Activated T-helper 2 cell treated with anti-CD3 and anti-CD28 coated beads, Interferon-gamma antibody, Interleukin-2, Interleukin-4, amounts not matched to agents 10 μg/mL and 5 μg/mL and 100 μg/mL, durations not matched to agents 14 hours and 24 hours and 36 hours (primary cell): ENCODE measurements at regions not wholly inside any gene's neighbourhood (a gene's known extent, or its start where the extent isn't known, plus 50 kb on each side); places are given as distances from the start of the nearest gene placed in this dataset.

Experiments used
- DNase-seq: peaks from one replicate; pipeline ENCODE4 v3.0.0; 2021; ENCODE audit warnings: low spot score
- H3K27ac Mint-ChIP-seq: one replicate; pipeline ENCODE4 v1.8.0; 2021; ENCODE audit warnings: mixed read lengths
- H3K27me3 Mint-ChIP-seq: one replicate; pipeline ENCODE4 v1.8.0; 2021; ENCODE audit warnings: low read depth, mixed read lengths
- H3K36me3 Mint-ChIP-seq: one replicate; pipeline ENCODE4 v1.8.0; 2021; ENCODE audit warnings: low read depth, mixed read lengths
- H3K4me1 Mint-ChIP-seq: one replicate; pipeline ENCODE4 v1.8.0; 2021; ENCODE audit warnings: low read depth, mixed read lengths
- H3K4me3 Mint-ChIP-seq: one replicate; pipeline ENCODE4 v1.8.0; 2021; ENCODE audit warnings: low read depth, mild to moderate bottlenecking, moderate library complexity, mixed read lengths
- H3K9me3 Mint-ChIP-seq: one replicate; pipeline ENCODE4 v1.8.0; 2021; ENCODE audit warnings: mixed read lengths
- intact Hi-C: fragments of 100-400 bp; cut with micrococcal nuclease; formaldehyde crosslinking; loops from one replicate; pipeline ENCODE4 v1.15.1; 2023

- Mint-ChIP-seq H3K27ac (no peak overlapping the region), H3K4me1 (no peaks in the 10 kb centered on the region), H3K4me3 (no peak overlapping the region), H3K36me3 (no peaks in the 10 kb centered on the region), H3K9me3 (peaks cover 5% of the 10 kb centered on the region), H3K27me3 (peaks cover 24% of the 10 kb centered on the region)
- no peak for DNase-seq
- intact Hi-C loops: no loop called here
Observed at GRCh38 chr10:4256971-4257370, 472.0 kb upstream of the KLF6 start.

GRCh38 chr10:4255751-4256150 lies 470.7 kb upstream of the KLF6 start:
- intact Hi-C loops: no loop called here
- Mint-ChIP-seq H3K4me1 (peaks cover 1% of the 10 kb centered on the region), H3K27ac (no peak overlapping the region), H3K36me3 (no peaks in the 10 kb centered on the region), H3K4me3 (no peak overlapping the region), H3K27me3 (peaks cover 22% of the 10 kb centered on the region), H3K9me3 (peaks cover 5% of the 10 kb centered on the region)
- no peak for DNase-seq

- DNase-seq: no peak
- Mint-ChIP-seq H3K4me1 (peaks cover 10% of the 10 kb centered on the region), H3K4me3 (no peak overlapping the region), H3K36me3 (no peaks in the 10 kb centered on the region), H3K27ac (no peak overlapping the region), H3K27me3 (peaks cover 18% of the 10 kb centered on the region), H3K9me3 (peaks cover 5% of the 10 kb centered on the region)
- intact Hi-C loops: no loop called here
Observed at GRCh38 chr10:4254101-4254994, 469.3 kb upstream of the KLF6 start.

GRCh38 chr10:4252701-4253100 lies 467.7 kb upstream of the KLF6 start:
- intact Hi-C loops: no loop called here
- H3K27me3 Mint-ChIP-seq: peaks cover 14% of the 10 kb centered on the region
- H3K27ac Mint-ChIP-seq: no peak overlapping the region
- no peaks in the 10 kb centered on the region for H3K36me3 Mint-ChIP-seq
- no peak for DNase-seq
- H3K9me3 Mint-ChIP-seq: peaks cover 5% of the 10 kb centered on the region
- no peak overlapping the region for H3K4me3 Mint-ChIP-seq
- H3K4me1 Mint-ChIP-seq: peaks cover 16% of the 10 kb centered on the region

- Mint-ChIP-seq H3K27me3 (peaks cover 10% of the 10 kb centered on the region), H3K4me3 (no peak overlapping the region), H3K27ac (no peak overlapping the region), H3K36me3 (no peaks in the 10 kb centered on the region), H3K4me1 (peaks cover 35% of the 10 kb centered on the region), H3K9me3 (peaks cover 4% of the 10 kb centered on the region)
- intact Hi-C loops: no loop called here
- DNase-seq: no peak
Observed at GRCh38 chr10:4250587-4250887, 465.5 kb upstream of the KLF6 start.

GRCh38 chr10:4249841-4250586 lies 465.0 kb upstream of the KLF6 start:
- H3K27ac Mint-ChIP-seq: no peak overlapping the region
- H3K36me3 Mint-ChIP-seq: no peaks in the 10 kb centered on the region
- no peak for DNase-seq
- H3K4me1 Mint-ChIP-seq: peaks cover 36% of the 10 kb centered on the region
- no peak overlapping the region for H3K4me3 Mint-ChIP-seq
- peaks cover 6% of the 10 kb centered on the region for H3K27me3 Mint-ChIP-seq
- no peaks in the 10 kb centered on the region for H3K9me3 Mint-ChIP-seq
- intact Hi-C loops: loop anchor here (10.0 kb wide), 4 partner anchors 105 to 445 kb away; no protein-coding TSS in a partner anchor

- no peak for DNase-seq
- Mint-ChIP-seq H3K4me1 (peaks cover 56% of the 10 kb centered on the region), H3K27me3 (peaks cover 2% of the 10 kb centered on the region), H3K9me3 (no peaks in the 10 kb centered on the region), H3K27ac (no peak overlapping the region), H3K36me3 (no peaks in the 10 kb centered on the region), H3K4me3 (no peak overlapping the region)
- intact Hi-C loops: loop anchor here (1.0 to 10.0 kb wide), 5 partner anchors 107 to 443 kb away; no protein-coding TSS in a partner anchor
Observed at GRCh38 chr10:4247379-4247778, 462.4 kb upstream of the KLF6 start.

- Mint-ChIP-seq H3K36me3 (no peaks in the 10 kb centered on the region), H3K9me3 (no peaks in the 10 kb centered on the region), H3K27me3 (peaks cover 2% of the 10 kb centered on the region), H3K27ac (no peak overlapping the region), H3K4me1 (peaks cover 56% of the 10 kb centered on the region), H3K4me3 (no peak overlapping the region)
- no peak for DNase-seq
- intact Hi-C loops: loop anchor here (1.0 to 10.0 kb wide), 5 partner anchors 108 to 442 kb away; no protein-coding TSS in a partner anchor
Observed at GRCh38 chr10:4246881-4247358, 461.9 kb upstream of the KLF6 start.

GRCh38 chr10:4243651-4244050 lies 458.6 kb upstream of the KLF6 start:
- no peaks in the 10 kb centered on the region for H3K36me3 Mint-ChIP-seq
- H3K9me3 Mint-ChIP-seq: no peaks in the 10 kb centered on the region
- no peak for DNase-seq
- peaks cover 45% of the 10 kb centered on the region for H3K4me1 Mint-ChIP-seq
- peaks cover 3% of the 10 kb centered on the region for H3K27me3 Mint-ChIP-seq
- H3K4me3 Mint-ChIP-seq: no peak overlapping the region
- intact Hi-C loops: loop anchor here (1.0 to 10.0 kb wide), 6 partner anchors 111 to 439 kb away; no protein-coding TSS in a partner anchor
- peak overlapping the region; percentile 23 for H3K27ac Mint-ChIP-seq

GRCh38 chr10:4243169-4243568 lies 458.2 kb upstream of the KLF6 start:
- H3K4me1 Mint-ChIP-seq: peaks cover 45% of the 10 kb centered on the region
- no peaks in the 10 kb centered on the region for H3K9me3 Mint-ChIP-seq
- no peak overlapping the region for H3K4me3 Mint-ChIP-seq
- H3K27me3 Mint-ChIP-seq: peaks cover 3% of the 10 kb centered on the region
- intact Hi-C loops: loop anchor here (1.0 to 10.0 kb wide), 6 partner anchors 111 to 438 kb away; no protein-coding TSS in a partner anchor
- no peak overlapping the region for H3K27ac Mint-ChIP-seq
- DNase-seq: no peak
- no peaks in the 10 kb centered on the region for H3K36me3 Mint-ChIP-seq

- Mint-ChIP-seq H3K4me3 (no peak overlapping the region), H3K27me3 (peaks cover 3% of the 10 kb centered on the region), H3K36me3 (no peaks in the 10 kb centered on the region), H3K4me1 (peaks cover 39% of the 10 kb centered on the region), H3K9me3 (no peaks in the 10 kb centered on the region), H3K27ac (no peak overlapping the region)
- DNase-seq: no peak
- intact Hi-C loops: loop anchor here (1.0 to 10.0 kb wide), 6 partner anchors 110 to 438 kb away; no protein-coding TSS in a partner anchor
Observed at GRCh38 chr10:4242561-4243035, 457.6 kb upstream of the KLF6 start.

GRCh38 chr10:4241724-4242345 lies 456.8 kb upstream of the KLF6 start:
- no peak for DNase-seq
- H3K27ac Mint-ChIP-seq: no peak overlapping the region
- H3K9me3 Mint-ChIP-seq: peaks cover 5% of the 10 kb centered on the region
- H3K27me3 Mint-ChIP-seq: peaks cover 3% of the 10 kb centered on the region
- H3K4me3 Mint-ChIP-seq: no peak overlapping the region
- intact Hi-C loops: loop anchor here (5.0 to 10.0 kb wide), 5 partner anchors 113 to 437 kb away; no protein-coding TSS in a partner anchor
- no peaks in the 10 kb centered on the region for H3K36me3 Mint-ChIP-seq
- H3K4me1 Mint-ChIP-seq: peaks cover 33% of the 10 kb centered on the region
